Colonic mucosa (tissue), 4 donors: ENCODE measurements at regions not wholly inside any gene's neighbourhood (a gene's known extent, or its start where the extent isn't known, plus 50 kb on each side); places are given as distances from the start of the nearest gene placed in this dataset.

Experiments
- DNase-seq: peaks from one replicate; pipeline ENCODE4 v3.0.0-alpha.2; 2020
- H3K27ac ChIP-seq: fragments of 200-600 bp; one replicate; pipeline ENCODE4 v1.8.0; 2021
- H3K27me3 ChIP-seq: fragments of 200-600 bp; one replicate; pipeline ENCODE4 v1.8.0; 2021
- H3K36me3 ChIP-seq: fragments of 200-600 bp; one replicate; pipeline ENCODE4 v1.8.0; 2021
- H3K4me1 ChIP-seq: fragments of 200-600 bp; one replicate; pipeline ENCODE4 v1.8.0; 2021; ENCODE audit warnings: mild to moderate bottlenecking
- H3K4me3 ChIP-seq: fragments of 200-600 bp; one replicate; pipeline ENCODE4 v1.8.0; 2021
- H3K9ac ChIP-seq, 2 donors: one replicate each; pipeline ENCODE4 v1.7.0; 2013; ENCODE audit warnings: control low read depth in 2 of 2, low read depth in 2 of 2, low read length in 2 of 2
- H3K9me3 ChIP-seq: fragments of 200-600 bp; one replicate; pipeline ENCODE4 v1.8.0; 2021
- intact Hi-C: fragments of 100-400 bp; cut with DNase I; formaldehyde crosslinking; loops from one replicate; pipeline ENCODE4 v1.14.1; 2022
- TF ChIP-seq, protein P1 (sequence below): fragments of 200-600 bp; IDR thresholded peaks from one replicate; pipeline ENCODE4 v1.8.0; 2022; ENCODE audit warnings: antibody characterized with exemption, mild to moderate bottlenecking
- donor health status: healthy.
- donor health status: DM: no; HTN: no; CAD: no.
- donor health status: DM: no; HTN: no; CAD: no.

DNA sequence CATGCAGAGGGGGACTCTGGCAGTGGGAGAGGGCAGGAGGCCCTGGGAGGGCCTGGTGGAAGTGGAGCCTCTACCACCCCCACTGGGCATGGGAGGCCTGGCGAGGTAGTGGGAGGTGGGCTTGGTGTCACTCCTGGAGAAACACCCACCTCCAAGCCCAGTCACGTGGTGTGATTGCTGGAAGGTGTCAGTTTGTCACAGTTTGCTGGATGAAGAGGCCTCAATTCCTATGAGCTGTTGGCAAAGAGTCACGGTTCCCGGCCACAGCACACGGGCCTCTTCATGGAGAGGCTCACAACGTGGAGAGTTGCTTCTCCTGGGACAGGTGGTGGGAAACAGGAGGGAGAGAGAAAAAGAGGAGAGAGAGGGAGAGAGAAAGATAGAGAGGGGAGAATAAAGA lies 684.1 kb upstream of the ARGLU1 start:
- DNase-seq = no peak
- intact Hi-C loops = no loop called here
- H3K27me3 ChIP-seq = no peaks in the 10 kb centered on the region
- TF ChIP-seq, protein P1, sequence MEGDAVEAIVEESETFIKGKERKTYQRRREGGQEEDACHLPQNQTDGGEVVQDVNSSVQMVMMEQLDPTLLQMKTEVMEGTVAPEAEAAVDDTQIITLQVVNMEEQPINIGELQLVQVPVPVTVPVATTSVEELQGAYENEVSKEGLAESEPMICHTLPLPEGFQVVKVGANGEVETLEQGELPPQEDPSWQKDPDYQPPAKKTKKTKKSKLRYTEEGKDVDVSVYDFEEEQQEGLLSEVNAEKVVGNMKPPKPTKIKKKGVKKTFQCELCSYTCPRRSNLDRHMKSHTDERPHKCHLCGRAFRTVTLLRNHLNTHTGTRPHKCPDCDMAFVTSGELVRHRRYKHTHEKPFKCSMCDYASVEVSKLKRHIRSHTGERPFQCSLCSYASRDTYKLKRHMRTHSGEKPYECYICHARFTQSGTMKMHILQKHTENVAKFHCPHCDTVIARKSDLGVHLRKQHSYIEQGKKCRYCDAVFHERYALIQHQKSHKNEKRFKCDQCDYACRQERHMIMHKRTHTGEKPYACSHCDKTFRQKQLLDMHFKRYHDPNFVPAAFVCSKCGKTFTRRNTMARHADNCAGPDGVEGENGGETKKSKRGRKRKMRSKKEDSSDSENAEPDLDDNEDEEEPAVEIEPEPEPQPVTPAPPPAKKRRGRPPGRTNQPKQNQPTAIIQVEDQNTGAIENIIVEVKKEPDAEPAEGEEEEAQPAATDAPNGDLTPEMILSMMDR = no peak
- no peaks in the 10 kb centered on the region for H3K4me1 ChIP-seq
- no peaks in the 10 kb centered on the region for H3K36me3 ChIP-seq
- H3K9me3 ChIP-seq = no peaks in the 10 kb centered on the region
- H3K27ac ChIP-seq = no peak overlapping the region
- no peak overlapping the region for H3K9ac ChIP-seq
- H3K4me3 ChIP-seq = no peak overlapping the region

DNA sequence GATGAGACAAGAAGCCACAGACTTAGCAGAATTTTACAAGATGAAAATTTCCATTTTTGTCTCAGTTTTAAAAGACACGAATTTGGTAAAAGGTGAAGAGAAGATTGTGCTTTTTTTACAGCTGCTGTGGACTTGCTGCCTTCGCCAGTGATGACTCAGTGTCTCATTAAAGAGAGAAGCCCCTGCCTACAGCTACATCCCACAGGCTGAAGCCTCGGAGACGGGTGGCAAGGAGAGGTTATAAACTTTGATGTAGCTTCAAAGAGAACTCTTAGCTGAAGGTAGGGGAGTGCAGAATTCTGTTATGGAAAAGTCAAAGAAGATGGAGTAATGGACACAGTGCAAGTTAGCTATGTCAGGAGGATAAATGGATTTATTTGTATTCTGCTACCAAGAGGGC lies 683.4 kb upstream of the ARGLU1 start:
- Histone ChIP-seq H3K27me3 (no peaks in the 10 kb centered on the region), H3K4me3 (no peak overlapping the region), H3K36me3 (no peaks in the 10 kb centered on the region), H3K9me3 (no peaks in the 10 kb centered on the region), H3K9ac (no peak overlapping the region), H3K27ac (no peak overlapping the region), H3K4me1 (no peaks in the 10 kb centered on the region)
- DNase-seq = no peak
- intact Hi-C loops = no loop called here
- TF ChIP-seq, protein P1 = no peak

DNA sequence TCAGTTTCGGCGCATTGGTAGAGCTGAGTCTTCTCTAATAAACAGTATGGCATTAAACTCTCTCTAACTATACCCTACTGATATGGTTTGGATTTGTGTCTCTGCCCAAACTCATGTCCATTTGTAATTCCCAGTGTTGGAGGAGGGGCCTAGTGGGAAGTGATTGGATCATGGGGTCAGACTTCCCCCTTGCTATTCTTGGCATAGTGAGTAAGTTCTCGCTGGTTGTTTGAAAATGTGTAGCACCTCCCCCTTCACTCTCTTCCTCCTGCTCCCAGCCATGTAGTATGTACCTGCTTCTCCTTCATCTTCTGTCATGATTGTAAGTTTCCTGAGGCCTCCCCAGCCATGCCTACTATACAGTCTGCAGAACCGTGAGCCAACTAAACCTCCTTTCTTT lies 682.7 kb upstream of the ARGLU1 start:
- intact Hi-C loops = no loop called here
- DNase-seq = no peak
- H3K36me3 ChIP-seq = no peaks in the 10 kb centered on the region
- H3K4me1 ChIP-seq = no peaks in the 10 kb centered on the region
- no peaks in the 10 kb centered on the region for H3K9me3 ChIP-seq
- no peak overlapping the region for H3K9ac ChIP-seq
- no peak overlapping the region for H3K27ac ChIP-seq
- no peak overlapping the region for H3K4me3 ChIP-seq
- TF ChIP-seq, protein P1 = no peak
- H3K27me3 ChIP-seq = no peaks in the 10 kb centered on the region

DNA sequence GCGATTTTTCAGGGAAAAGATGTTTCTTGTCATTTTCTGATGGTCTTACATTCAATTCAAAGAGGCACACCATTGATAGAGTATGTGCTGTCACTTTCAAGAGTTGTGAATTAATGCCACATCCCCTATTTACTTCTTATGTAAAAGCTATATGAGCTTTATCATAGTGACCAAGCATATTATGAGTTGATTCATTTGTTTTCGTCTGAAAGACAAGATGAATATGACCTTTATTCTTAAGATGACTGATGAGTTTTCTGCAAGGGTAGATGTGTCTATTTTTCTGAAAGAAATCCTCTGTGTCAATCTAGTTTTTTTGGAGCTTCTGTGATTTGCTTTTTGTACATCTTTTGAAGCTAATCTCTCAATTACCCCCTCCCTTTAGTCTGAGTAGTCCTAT lies 676.3 kb upstream of the ARGLU1 start:
- intact Hi-C loops = no loop called here
- no peak for DNase-seq

DNA sequence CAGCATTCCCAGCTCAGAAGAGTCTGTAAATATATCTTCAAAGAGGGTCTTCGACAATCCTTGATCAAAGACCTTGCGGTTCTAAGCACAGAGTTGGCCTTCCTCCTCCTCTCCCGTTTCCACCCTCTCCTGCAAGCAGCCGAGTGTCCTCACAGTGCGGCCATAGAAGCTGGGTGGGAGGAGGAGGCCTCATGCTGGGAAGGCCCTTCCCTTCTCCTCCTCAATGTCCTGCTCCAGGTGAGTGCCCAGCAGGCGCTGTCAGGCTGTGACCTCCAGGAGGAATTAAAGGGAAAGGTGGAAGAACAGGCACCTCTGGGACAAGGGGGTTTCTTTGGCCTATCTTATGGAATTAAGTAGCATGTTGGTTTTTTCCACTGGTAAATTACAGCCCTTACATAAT lies 674.2 kb upstream of the ARGLU1 start:
- Histone ChIP-seq H3K27me3 (no peaks in the 10 kb centered on the region), H3K36me3 (no peaks in the 10 kb centered on the region), H3K27ac (no peak overlapping the region), H3K4me3 (no peak overlapping the region), H3K4me1 (no peaks in the 10 kb centered on the region), H3K9ac (no peak overlapping the region), H3K9me3 (no peaks in the 10 kb centered on the region)
- DNase-seq = no peak
- TF ChIP-seq, protein P1 = no peak
- intact Hi-C loops = no loop called here

More for the DNA sequence above, 676.3 kb upstream of the ARGLU1 start:
- Histone ChIP-seq H3K9me3 (no peaks in the 10 kb centered on the region), H3K27me3 (no peaks in the 10 kb centered on the region), H3K36me3 (no peaks in the 10 kb centered on the region), H3K4me1 (no peaks in the 10 kb centered on the region), H3K27ac (no peak overlapping the region), H3K4me3 (no peak overlapping the region), H3K9ac (no peak overlapping the region)
- TF ChIP-seq, protein P1 = no peak

DNA sequence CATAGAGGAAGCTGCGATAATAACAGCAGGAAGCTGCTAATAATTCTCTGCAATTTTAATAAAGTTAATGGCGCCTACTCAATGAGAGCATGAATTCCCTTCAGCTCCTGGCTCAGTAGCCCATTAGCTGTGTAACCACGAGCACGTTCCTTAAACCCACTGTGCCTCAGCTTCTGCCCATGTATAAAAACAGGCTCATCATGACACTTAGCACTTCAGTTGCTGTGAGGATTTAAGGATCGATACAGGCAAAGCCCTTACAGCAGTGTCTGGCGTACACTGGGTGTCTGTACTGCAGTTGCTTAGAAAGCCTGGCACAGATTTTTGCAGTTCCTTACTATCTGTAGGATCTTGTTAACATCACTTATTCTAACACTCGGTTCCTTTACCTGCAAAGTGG lies 673.4 kb upstream of the ARGLU1 start:
- Histone ChIP-seq H3K4me1 (no peaks in the 10 kb centered on the region), H3K9me3 (no peaks in the 10 kb centered on the region), H3K27ac (no peak overlapping the region), H3K27me3 (no peaks in the 10 kb centered on the region), H3K36me3 (no peaks in the 10 kb centered on the region), H3K9ac (no peak overlapping the region), H3K4me3 (no peak overlapping the region)
- no peak for DNase-seq
- TF ChIP-seq, protein P1 = no peak
- intact Hi-C loops = no loop called here
